Natural killer cell treated with Interleukin-12 subunit alpha and Interleukin-12 subunit beta and Interleukin-15 and Interleukin-18, amount 100 ng/mL, for 72 hours (primary cell): ENCODE measurements at regions not wholly inside any gene's neighbourhood (a gene's known extent, or its start where the extent isn't known, plus 50 kb on each side); places are given as distances from the start of the nearest gene placed in this dataset.
A peak's percentile ranks its signal among the peaks of the same experiment; 100 is the strongest.
"Not testable (repeated sequence)": the region's sequence is repeated elsewhere in the genome, so short reads cannot be mapped to it uniquely, and the experiment has no call there.

Experiments used
- ATAC-seq, 2 donors: fragments of 150-1000 bp; cut with Tn5 transposase in 1 of 2; sonication (Bioruptor Pico), chemical (Tn5 transposase) in 1 of 2; 2 replicates each; pipeline ENCODE4 v1.10.0; 2021
- DNase-seq: peaks from one replicate; pipeline ENCODE4 v3.0.0; 2022; ENCODE audit warnings: low spot score
- H3K27ac Mint-ChIP-seq, 2 donors: 1 replicate in 1 of 2; 2 replicates in 1 of 2; pipeline ENCODE4 v1.8.0; 2022; ENCODE audit warnings: mixed read lengths in 2 of 2, mild to moderate bottlenecking in 1 of 2, moderate library complexity in 1 of 2
- H3K27me3 Mint-ChIP-seq, 2 donors: 1 replicate in 1 of 2; 2 replicates in 1 of 2; pipeline ENCODE4 v1.8.0; 2022; ENCODE audit warnings: mixed read lengths in 2 of 2
- H3K36me3 Mint-ChIP-seq: one replicate; pipeline ENCODE4 v1.8.0; 2022; ENCODE audit warnings: mixed read lengths
- H3K4me1 Mint-ChIP-seq, 2 donors: 1 replicate in 1 of 2; 2 replicates in 1 of 2; pipeline ENCODE4 v1.8.0; 2022; ENCODE audit warnings: low read depth in 2 of 2, mixed read lengths in 2 of 2, mild to moderate bottlenecking in 1 of 2
- H3K4me3 Mint-ChIP-seq: one replicate; pipeline ENCODE4 v1.8.0; 2022; ENCODE audit warnings: mixed read lengths
- H3K9me3 Mint-ChIP-seq: 2 replicates; pipeline ENCODE4 v1.8.0; 2022; ENCODE audit warnings: mixed read lengths

DNA sequence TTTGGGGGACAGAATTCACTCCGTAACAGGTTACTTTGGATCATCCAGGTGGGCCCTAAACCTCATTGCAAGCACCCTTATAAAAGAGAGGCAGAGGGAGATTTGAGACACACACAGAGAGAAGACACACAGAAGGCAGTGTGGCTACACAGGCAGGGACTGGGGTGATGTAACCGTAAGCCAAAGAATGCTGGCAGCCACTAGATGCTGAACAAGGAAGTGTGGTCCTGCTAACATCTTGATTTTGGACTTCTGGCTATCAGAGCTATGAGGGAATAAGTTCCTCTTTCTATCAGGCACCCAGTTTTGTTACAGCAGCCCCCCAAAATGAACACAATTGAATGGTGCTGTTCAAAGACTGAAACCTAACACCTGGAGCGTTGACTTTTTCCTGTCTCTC lies 191.3 kb upstream of the MYLIP start:
- no peak for DNase-seq
- H3K4me1 Mint-ChIP-seq = peaks cover 12% of the 10 kb centered on the region in 2 donors
- ATAC-seq = no peak
- no peak overlapping the region for H3K4me3 Mint-ChIP-seq
- no peak overlapping the region for H3K27ac Mint-ChIP-seq
- H3K9me3 Mint-ChIP-seq = peaks cover 2% of the 10 kb centered on the region
- H3K27me3 Mint-ChIP-seq = peaks cover 0 to 2% of the 10 kb centered on the region in 2 donors
- H3K36me3 Mint-ChIP-seq = no peaks in the 10 kb centered on the region

DNA sequence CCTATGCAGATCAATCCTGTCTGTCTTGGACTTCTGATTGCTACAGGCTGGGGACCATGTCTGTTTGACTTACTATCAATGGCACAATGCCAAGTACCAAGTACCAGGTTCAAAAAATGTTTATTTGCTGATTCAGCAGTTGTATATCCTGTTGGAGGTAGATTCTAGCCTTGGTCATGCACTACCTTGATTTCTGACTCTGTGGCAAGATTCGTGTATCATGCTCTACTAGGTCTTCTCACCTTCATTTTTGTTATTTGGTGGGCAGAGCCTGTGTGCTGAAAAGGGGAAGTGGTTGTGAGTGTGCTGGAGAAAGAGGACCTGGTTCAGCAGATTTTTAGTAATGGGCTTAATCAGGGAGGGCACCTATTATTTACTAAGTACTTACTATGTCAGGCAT lies 192.4 kb upstream of the MYLIP start:
- no peak overlapping the region for H3K4me3 Mint-ChIP-seq
- H3K9me3 Mint-ChIP-seq = peaks cover 5% of the 10 kb centered on the region
- no peak overlapping the region for H3K27ac Mint-ChIP-seq
- no peak for DNase-seq
- H3K4me1 Mint-ChIP-seq = peaks cover 12% of the 10 kb centered on the region in 2 donors
- H3K27me3 Mint-ChIP-seq = no peaks in the 10 kb centered on the region
- ATAC-seq = no peak
- H3K36me3 Mint-ChIP-seq = peaks cover 8% of the 10 kb centered on the region

DNA sequence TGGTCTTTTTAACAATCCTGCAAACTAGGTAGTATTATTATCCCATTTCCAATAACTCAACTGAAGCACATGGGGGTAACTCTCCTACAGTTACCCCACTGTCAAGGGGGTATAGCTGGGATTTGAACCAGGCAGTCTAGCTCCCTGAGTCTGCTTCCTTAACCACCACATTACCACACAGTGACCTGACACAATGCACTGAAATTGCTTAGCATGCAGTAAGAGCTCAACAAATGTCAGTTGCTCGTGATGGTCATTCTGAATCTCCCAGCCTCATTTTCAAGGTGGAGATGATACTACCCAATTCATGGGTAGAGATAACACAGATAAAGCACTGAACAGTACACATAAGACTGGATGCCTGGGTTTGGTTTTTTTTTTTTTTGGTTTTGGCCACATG lies 193.2 kb upstream of the MYLIP start:
- Mint-ChIP-seq H3K36me3 (peaks cover 16% of the 10 kb centered on the region), H3K27me3 (no peaks in the 10 kb centered on the region), H3K4me1 (peaks cover 12% of the 10 kb centered on the region in 2 donors), H3K27ac (no peak overlapping the region), H3K4me3 (no peak overlapping the region), H3K9me3 (peaks cover 11% of the 10 kb centered on the region)
- no peak for ATAC-seq
- no peak for DNase-seq

DNA sequence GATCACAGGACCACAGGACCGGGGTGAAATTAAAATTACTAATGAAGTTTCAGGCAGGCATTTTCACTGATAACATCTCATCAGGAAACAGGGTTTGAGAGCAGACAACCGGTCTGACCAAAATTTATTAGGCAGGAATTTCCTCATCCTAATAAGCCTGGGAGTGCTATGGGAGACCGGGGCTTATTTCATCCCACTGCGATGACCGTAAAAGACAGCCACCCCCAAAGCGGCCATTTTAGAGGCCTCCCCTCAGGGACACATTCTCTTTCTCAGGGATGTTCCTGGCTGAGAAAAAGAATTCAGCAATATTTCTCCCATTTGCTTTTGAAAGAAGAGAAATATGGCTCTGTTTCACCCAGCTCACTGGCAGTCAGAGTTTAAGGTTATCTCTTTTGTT lies 197.2 kb upstream of the MYLIP start:
- not testable (repeated sequence) for DNase-seq, H3K27ac Mint-ChIP-seq, H3K4me1 Mint-ChIP-seq, H3K27me3 Mint-ChIP-seq, ATAC-seq, H3K4me3 Mint-ChIP-seq
- peaks cover 22% of the 10 kb centered on the region for H3K36me3 Mint-ChIP-seq
- peaks cover 14% of the 10 kb centered on the region for H3K9me3 Mint-ChIP-seq

DNA sequence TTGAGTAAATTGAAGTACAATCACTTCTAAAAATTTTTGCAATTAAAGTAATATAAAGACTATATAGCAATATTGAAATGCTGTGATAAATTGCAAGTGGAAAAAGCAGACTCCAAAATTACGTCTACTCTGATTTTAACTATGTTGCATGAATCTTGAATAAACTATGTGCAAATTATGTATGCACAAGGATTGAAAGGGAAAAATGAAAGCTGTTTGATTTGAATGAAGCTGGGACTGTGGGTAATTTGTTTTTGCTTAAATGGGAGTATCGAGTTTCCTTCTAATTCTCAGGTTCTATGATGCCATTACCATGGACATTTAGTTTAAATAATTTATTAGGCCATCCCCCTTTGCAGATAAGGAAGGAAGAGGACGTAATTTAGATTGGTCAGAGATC lies 198.7 kb upstream of the MYLIP start:
- DNase-seq = no peak
- Mint-ChIP-seq H3K36me3 (peaks cover 22% of the 10 kb centered on the region), H3K27me3 (peaks cover 2 to 6% of the 10 kb centered on the region in 2 donors), H3K9me3 (peaks cover 12% of the 10 kb centered on the region), H3K4me1 (no peaks in the 10 kb centered on the region), H3K4me3 (no peak overlapping the region), H3K27ac (no peak overlapping the region)
- ATAC-seq = no peak

DNA sequence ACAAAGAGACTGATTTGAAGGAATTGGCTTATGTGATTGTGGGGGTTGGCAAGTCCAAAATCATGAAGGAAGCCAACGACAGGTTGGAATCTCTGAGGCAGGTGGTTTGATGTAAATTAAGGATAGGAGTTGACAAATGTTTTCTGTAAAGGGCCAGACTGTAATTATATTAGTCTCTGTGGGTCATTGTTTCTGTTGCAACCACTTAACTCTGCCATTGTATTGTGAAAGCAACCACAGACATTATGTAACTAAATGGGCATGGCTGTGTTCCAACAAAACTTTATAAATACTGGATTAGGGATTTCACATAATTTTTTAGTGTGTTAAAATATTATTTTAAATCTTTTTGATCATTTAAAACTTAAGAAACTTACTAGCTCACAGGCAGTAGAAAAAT lies 199.2 kb upstream of the MYLIP start:
- no peak for DNase-seq
- ATAC-seq = no peak
- peaks cover 12% of the 10 kb centered on the region for H3K9me3 Mint-ChIP-seq
- no peaks in the 10 kb centered on the region for H3K4me1 Mint-ChIP-seq
- no peak overlapping the region for H3K4me3 Mint-ChIP-seq
- H3K27me3 Mint-ChIP-seq = peaks cover 2 to 6% of the 10 kb centered on the region in 2 donors
- H3K36me3 Mint-ChIP-seq = peaks cover 22% of the 10 kb centered on the region
- H3K27ac Mint-ChIP-seq = no peak overlapping the region

DNA sequence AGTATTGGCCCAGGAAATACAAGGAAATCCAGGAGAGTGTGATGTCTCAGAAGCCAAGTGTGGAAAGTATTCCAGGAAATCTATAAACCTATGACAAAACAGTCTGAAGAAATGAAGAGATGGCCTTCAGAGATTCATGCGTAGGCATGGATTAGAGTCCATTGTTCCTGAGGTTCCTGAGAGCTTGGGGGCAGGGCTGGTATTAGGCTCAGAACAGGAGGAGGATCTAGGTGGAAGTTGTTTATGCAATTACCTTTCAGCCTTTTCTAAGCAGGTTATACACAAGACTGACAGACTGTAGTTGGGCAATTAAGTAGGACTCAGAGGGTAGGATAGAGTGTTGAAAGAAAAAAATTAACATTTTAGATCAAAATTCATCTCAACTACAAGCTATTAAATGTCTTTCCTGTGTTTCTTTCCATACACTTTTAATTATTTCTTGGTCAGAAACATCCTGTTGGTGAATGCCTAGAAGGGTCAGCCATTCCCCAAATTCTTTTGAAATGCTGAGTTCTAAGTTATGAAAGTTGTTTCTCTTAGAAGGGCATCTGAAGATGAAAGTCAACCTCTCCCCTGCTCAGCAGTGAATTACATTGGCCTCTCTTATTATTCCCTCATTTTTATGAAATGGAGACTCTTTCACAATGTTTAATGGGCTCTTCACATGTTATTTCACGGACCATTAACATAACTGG lies 201.2 kb upstream of the MYLIP start:
- H3K27me3 Mint-ChIP-seq = peaks cover 2 to 6% of the 10 kb centered on the region in 2 donors
- H3K27ac Mint-ChIP-seq = no peak overlapping the region
- peaks cover 12% of the 10 kb centered on the region for H3K9me3 Mint-ChIP-seq
- H3K4me3 Mint-ChIP-seq = no peak overlapping the region
- no peak for DNase-seq
- H3K36me3 Mint-ChIP-seq = peaks cover 22% of the 10 kb centered on the region
- H3K4me1 Mint-ChIP-seq = no peaks in the 10 kb centered on the region
- no peak for ATAC-seq

DNA sequence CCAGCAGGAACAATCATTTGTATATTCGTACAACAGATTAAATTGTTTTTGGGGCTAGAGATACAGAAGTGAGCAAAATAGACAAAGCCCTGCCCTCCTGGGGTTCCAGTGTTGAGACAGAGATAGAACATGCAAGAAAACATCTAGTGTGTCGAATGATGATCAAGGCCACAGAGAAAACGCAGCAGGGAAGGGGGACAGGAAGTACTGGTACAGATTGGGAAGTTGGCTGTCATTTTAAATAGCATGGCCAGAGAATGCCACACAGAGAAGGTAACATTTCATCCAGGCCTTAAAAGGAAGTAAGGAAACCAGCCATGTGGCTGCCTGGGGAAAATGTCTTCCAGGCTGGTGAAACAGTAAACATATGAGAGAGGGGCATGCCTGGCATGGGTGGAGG lies 202.6 kb upstream of the MYLIP start:
- H3K36me3 Mint-ChIP-seq = peaks cover 12% of the 10 kb centered on the region
- no peak for DNase-seq
- peaks cover 2 to 6% of the 10 kb centered on the region in 2 donors for H3K27me3 Mint-ChIP-seq
- H3K27ac Mint-ChIP-seq = no peak overlapping the region
- peaks cover 7% of the 10 kb centered on the region for H3K9me3 Mint-ChIP-seq
- no peaks in the 10 kb centered on the region for H3K4me1 Mint-ChIP-seq
- ATAC-seq = no peak
- H3K4me3 Mint-ChIP-seq = no peak overlapping the region

DNA sequence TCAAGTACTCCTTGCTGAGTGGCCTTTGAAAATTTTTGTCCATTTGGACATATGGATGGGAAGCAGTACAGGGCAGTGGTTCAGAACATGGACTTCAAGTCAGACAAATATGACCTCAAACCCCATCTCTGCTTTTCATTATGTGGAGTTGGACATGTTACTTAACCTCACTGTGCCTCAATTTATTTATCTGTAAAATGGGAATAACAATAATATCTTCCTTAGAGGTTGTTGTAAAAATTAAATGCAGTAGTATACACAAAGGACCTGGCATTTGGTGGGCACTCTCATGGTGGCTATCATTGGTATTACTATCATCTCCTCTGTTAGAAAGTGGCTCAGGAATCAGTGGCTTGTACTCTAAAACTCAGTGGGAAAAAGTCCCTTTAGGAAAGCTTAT lies 204.0 kb upstream of the MYLIP start:
- H3K36me3 Mint-ChIP-seq = no peaks in the 10 kb centered on the region

DNA sequence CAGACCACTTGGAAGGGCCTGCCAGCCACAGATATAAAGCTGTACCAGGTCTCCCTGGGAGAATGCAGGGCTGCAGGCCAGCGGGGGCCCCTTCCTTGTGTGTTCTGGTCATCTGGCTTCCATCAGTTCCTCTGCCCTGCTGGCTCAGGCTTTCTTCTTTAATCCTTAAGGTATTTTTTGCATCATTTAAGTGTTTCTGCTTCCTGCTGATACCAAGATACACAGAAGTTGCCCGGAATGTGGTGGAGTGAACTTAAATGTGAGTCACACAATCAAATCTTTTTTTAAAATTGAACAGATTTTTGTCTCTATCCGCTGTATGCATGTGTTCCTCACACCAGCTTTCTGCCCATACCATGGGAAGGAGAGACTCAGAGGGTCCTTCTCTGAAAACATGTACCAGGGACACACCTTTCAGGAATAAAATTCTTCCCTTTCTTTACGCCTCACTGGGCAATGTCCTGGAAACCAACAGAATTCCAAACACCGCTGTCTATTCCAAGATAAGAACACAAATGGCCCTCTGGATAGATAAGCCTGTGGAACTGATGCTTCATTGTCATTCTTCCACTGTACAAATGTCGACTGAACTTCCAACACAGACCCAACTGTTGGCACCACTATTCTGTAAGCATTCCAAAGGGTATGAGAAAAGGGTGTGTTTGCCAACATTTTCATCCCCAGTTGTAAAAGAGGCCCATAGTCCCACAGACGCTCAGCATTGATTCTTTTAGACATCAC lies 206.2 kb upstream of the MYLIP start:
- no peak overlapping the region for H3K4me3 Mint-ChIP-seq
- no peak for DNase-seq
- no peak for ATAC-seq
- H3K27me3 Mint-ChIP-seq = peaks cover 2 to 6% of the 10 kb centered on the region in 2 donors
- no peaks in the 10 kb centered on the region for H3K9me3 Mint-ChIP-seq
- H3K27ac Mint-ChIP-seq = no peak overlapping the region
- H3K36me3 Mint-ChIP-seq = no peaks in the 10 kb centered on the region
- H3K4me1 Mint-ChIP-seq = no peaks in the 10 kb centered on the region

More for the DNA sequence above, 204.0 kb upstream of the MYLIP start:
- DNase-seq (no peak), ATAC-seq (no peak)
- Mint-ChIP-seq H3K27ac (no peak overlapping the region), H3K4me1 (no peaks in the 10 kb centered on the region), H3K9me3 (no peaks in the 10 kb centered on the region), H3K27me3 (peaks cover 2 to 6% of the 10 kb centered on the region in 2 donors), H3K4me3 (no peak overlapping the region)

DNA sequence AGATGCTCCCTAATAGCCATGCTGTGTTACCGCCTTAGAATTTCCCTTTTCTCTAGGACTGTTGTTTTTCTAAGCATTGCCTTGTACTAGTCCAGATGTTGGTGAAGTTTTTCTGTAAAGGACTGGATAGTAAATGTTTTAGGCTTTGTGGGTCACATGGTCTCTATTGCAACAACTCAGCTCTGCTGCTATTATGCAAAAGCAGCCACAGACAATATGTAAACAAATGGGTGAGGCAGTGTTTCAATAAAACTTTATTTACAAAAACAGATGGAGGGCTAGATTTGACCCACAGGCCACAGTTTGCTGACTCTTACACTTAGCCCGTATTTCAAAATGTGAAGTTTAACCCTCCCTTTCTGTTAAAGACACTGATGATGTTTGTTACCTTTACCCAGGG lies 207.6 kb upstream of the MYLIP start:
- Mint-ChIP-seq H3K27me3 (peaks cover 2 to 4% of the 10 kb centered on the region in 2 donors), H3K4me1 (no peaks in the 10 kb centered on the region), H3K4me3 (no peak overlapping the region), H3K9me3 (no peaks in the 10 kb centered on the region), H3K27ac (no peak overlapping the region), H3K36me3 (no peaks in the 10 kb centered on the region)
- no peak for ATAC-seq
- DNase-seq = no peak

DNA sequence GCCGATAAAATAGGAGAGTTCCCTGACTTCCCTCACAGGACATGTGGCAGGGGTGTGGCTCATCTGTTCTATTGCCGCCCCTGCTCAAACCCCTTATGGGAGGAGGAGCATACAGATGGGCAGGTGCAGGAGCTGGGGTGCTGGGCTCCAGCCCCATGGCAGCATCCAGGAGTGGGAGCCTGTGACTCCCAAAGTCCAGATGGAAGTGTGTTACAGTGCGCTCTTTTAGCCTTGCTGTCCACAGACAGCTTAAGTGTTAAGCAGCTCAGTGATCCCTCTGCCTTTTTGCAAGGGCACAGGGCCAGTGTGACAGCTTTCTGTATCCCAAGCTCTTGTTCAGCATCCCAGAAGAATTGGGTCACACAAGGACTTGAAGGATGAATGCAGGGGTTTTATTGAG lies 212.3 kb upstream of the MYLIP start:
- Mint-ChIP-seq H3K27me3 (peaks cover 0 to 2% of the 10 kb centered on the region in 2 donors), H3K4me1 (peaks cover 6 to 10% of the 10 kb centered on the region in 2 donors), H3K27ac (no peak overlapping the region), H3K9me3 (no peaks in the 10 kb centered on the region), H3K4me3 (no peak overlapping the region), H3K36me3 (no peaks in the 10 kb centered on the region)
- DNase-seq (no peak), ATAC-seq (no peak)

DNA sequence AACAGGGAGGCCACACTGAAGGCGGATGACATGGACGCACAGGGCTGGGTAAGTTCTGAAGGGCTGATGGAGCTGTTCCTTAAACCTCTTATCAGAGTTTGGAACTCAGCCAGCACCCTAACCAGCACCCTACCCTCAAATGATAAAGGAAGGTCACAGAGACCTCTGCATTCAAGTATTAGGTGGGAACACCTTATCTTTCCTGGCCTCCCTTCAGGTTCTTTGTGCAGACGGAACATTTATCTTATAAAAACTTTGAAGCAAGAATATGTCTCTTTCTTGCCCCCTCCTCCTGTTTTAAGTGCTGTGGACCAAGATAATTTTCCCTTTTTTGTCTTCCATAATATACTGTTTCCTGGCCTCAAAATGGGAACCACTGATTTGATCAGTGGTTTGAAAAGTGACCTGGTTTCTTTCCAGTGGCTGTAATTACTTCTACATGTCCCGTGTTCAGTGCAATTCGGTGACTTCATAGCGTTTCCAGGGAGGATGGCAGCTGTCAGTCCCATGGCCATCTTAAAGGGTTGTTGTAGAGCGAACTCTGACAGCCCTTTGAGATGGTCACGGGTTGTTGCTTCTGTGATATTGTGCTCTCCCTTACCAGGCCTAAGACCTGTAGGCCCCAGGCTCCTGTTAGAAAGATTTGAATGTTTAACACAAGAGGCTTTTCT lies 213.2 kb upstream of the MYLIP start:
- Mint-ChIP-seq H3K4me3 (no peak overlapping the region), H3K9me3 (no peaks in the 10 kb centered on the region), H3K27ac (no peak overlapping the region), H3K36me3 (no peaks in the 10 kb centered on the region), H3K27me3 (peaks cover 0 to 2% of the 10 kb centered on the region in 2 donors), H3K4me1 (peaks cover 6 to 10% of the 10 kb centered on the region in 2 donors)
- ATAC-seq = peak in 1 of 2 donors; percentile 36
- DNase-seq = no peak

DNA sequence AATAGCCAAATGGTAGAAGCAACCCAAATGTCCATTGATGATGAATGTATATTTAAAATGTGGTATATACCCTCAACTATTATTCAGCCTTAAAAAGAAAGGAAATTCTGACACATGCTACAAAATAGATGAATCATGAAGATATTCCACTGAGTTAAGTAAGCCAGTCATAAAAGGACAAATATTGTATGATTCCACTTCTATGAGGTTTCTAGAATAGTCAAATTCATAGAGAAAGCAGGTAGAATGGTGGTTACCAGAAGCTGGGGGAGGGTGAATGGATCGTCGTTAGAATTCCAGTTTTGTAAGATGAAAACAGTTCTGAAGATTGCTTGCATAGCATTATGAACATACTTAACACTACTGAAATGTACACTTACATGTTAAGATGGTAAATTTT lies 214.3 kb upstream of the MYLIP start:
- no peak for DNase-seq

More for the DNA sequence above, 214.3 kb upstream of the MYLIP start:
- Mint-ChIP-seq H3K9me3 (no peaks in the 10 kb centered on the region), H3K36me3 (no peaks in the 10 kb centered on the region), H3K4me3 (no peak overlapping the region), H3K27ac (no peak overlapping the region), H3K4me1 (peaks cover 6 to 10% of the 10 kb centered on the region in 2 donors), H3K27me3 (peaks cover 0 to 2% of the 10 kb centered on the region in 2 donors)
- ATAC-seq = peak in 1 of 2 donors; percentile 51
